Activated T-cell treated with anti-CD3 and anti-CD28 coated beads, Interleukin-2, amount 50 U/mL, for 24 hours (primary cell): ENCODE measurements at regions not wholly inside any gene's neighbourhood (a gene's known extent, or its start where the extent isn't known, plus 50 kb on each side); places are given as distances from the start of the nearest gene placed in this dataset.
"Not testable (repeated sequence)": the region's sequence is repeated elsewhere in the genome, so short reads cannot be mapped to it uniquely, and the experiment has no call there.

Source experiments
- DNase-seq: peaks from one replicate; pipeline ENCODE4 v3.0.0-alpha.2; 2020
- H3K27ac Mint-ChIP-seq: 2 replicates; pipeline ENCODE4 v1.8.0; 2020; ENCODE audit warnings: mild to moderate bottlenecking, mixed read lengths
- H3K27me3 Mint-ChIP-seq: 2 replicates; pipeline ENCODE4 v1.8.0; 2020; ENCODE audit warnings: mixed read lengths
- H3K36me3 Mint-ChIP-seq: 2 replicates; pipeline ENCODE4 v1.8.0; 2020; ENCODE audit warnings: low read depth, mixed read lengths
- H3K4me1 Mint-ChIP-seq: 2 replicates; pipeline ENCODE4 v1.8.0; 2020; ENCODE audit warnings: low read depth, mixed read lengths
- H3K4me3 Mint-ChIP-seq: 2 replicates; pipeline ENCODE4 v1.8.0; 2020; ENCODE audit warnings: mild to moderate bottlenecking, moderate library complexity, mixed read lengths
- H3K9me3 Mint-ChIP-seq: 2 replicates; pipeline ENCODE4 v1.8.0; 2020; ENCODE audit warnings: mixed read lengths

DNA sequence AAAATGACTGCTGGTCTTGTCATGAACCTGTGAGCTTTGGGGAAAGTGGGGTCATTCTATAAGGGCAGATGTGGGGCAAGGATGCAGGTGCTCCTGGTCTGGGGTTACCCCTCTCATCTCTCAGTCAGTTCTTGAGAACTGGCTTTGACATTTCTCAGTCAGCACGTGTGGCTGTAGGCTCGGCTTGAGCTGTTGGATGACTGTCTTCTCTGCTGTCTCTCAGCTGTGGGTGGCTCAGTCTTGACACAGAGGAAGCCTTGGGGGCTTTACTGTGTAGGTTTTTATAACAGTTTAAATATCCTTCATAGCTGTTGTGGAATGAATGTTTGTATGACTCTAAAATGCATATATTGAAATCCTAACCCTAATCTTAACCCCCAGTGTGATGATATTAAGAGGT lies 296.4 kb upstream of the CELF4 start:
- no peaks in the 10 kb centered on the region for H3K36me3 Mint-ChIP-seq
- H3K9me3 Mint-ChIP-seq: no peaks in the 10 kb centered on the region
- H3K27ac Mint-ChIP-seq: no peak overlapping the region
- H3K4me1 Mint-ChIP-seq: no peaks in the 10 kb centered on the region
- DNase-seq: no peak
- H3K4me3 Mint-ChIP-seq: no peak overlapping the region
- no peaks in the 10 kb centered on the region for H3K27me3 Mint-ChIP-seq

DNA sequence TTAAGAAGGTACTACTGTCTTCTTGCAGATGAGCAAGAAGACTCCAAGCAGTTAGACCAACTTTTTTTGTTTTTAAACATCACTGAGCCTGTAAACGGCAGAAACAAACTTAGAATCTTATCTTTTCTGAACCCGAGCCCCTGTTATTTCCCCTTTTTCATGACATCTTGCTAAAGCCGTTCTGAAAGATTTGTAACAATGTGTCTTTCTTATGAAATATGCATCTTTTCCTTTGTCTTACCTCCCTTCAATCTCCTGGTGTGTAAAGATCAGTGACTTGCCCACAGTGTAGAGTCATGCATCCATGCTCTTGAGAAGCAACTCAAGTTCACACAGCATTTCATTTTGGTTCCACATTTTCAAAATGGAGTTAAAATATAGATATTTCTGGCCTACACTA lies 288.8 kb upstream of the CELF4 start:
- Mint-ChIP-seq H3K9me3 (peaks cover 12% of the 10 kb centered on the region), H3K4me3 (no peak overlapping the region), H3K27me3 (no peaks in the 10 kb centered on the region), H3K27ac (no peak overlapping the region), H3K36me3 (no peaks in the 10 kb centered on the region), H3K4me1 (no peaks in the 10 kb centered on the region)
- DNase-seq: no peak

DNA sequence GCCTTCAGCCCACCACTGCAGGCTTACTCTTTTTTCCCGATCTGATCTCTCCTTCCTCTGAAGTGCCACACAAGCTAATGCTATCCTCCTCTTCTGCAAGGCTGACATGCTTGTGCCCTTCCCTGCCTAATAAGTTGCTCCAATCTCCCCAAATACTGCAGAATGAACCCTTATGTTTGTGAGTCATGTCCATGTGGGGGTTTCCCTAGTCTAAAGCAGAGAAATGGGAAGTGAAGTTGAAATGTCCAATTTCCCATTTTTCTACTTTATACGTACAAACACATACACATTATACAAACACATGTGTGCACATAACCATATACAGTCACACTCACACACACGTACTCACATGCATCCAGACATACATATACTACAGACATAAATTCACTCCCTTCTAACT lies 288.1 kb upstream of the CELF4 start:
- no peaks in the 10 kb centered on the region for H3K27me3 Mint-ChIP-seq
- H3K36me3 Mint-ChIP-seq: no peaks in the 10 kb centered on the region
- H3K27ac Mint-ChIP-seq: no peak overlapping the region
- no peaks in the 10 kb centered on the region for H3K4me1 Mint-ChIP-seq
- H3K9me3 Mint-ChIP-seq: peaks cover 14% of the 10 kb centered on the region
- no peak overlapping the region for H3K4me3 Mint-ChIP-seq
- no peak for DNase-seq

DNA sequence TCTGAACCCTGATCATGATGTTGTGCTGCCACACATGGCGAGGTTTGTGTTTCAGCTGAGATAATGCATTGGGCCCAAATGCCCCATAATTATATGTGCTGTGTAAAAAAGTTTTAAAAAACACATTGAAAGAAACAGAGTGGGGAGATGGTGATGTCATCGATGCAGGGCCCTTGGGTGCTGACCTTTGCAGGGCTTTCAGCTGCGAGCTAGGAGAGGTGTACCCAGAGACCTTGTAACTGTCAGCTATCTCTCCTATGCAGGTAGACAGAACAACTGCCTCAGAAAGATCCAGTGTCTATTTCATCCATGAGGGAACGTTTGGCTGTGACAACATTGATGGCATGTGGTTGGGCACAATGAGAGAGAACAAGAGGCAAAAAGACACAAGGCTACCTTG lies 286.9 kb upstream of the CELF4 start:
- H3K27me3 Mint-ChIP-seq: no peaks in the 10 kb centered on the region
- no peak overlapping the region for H3K4me3 Mint-ChIP-seq
- H3K9me3 Mint-ChIP-seq: peaks cover 14% of the 10 kb centered on the region
- DNase-seq: no peak
- no peaks in the 10 kb centered on the region for H3K4me1 Mint-ChIP-seq
- no peaks in the 10 kb centered on the region for H3K36me3 Mint-ChIP-seq
- no peak overlapping the region for H3K27ac Mint-ChIP-seq

DNA sequence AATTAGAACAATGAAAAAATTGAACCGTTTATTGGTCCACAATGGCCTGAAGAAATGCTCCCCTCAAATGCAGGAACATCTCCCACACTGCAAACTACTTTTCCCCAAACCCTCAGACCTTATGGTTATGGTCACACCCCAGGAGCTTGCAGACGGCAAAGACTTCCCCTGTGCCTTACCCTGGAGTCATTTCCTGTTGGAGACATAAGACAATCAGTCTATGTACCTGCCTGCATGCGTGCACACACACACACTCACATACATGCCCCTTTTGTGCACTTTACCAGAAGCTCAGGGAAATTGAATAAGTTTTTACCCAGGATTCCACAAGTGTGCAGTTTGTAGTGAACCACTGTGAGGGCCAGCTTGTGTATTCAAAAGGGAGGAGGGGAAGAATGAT lies 281.9 kb upstream of the CELF4 start:
- Mint-ChIP-seq H3K9me3 (peaks cover 9% of the 10 kb centered on the region), H3K27ac (no peak overlapping the region), H3K4me3 (no peak overlapping the region), H3K36me3 (no peaks in the 10 kb centered on the region), H3K4me1 (no peaks in the 10 kb centered on the region), H3K27me3 (no peaks in the 10 kb centered on the region)
- no peak for DNase-seq

DNA sequence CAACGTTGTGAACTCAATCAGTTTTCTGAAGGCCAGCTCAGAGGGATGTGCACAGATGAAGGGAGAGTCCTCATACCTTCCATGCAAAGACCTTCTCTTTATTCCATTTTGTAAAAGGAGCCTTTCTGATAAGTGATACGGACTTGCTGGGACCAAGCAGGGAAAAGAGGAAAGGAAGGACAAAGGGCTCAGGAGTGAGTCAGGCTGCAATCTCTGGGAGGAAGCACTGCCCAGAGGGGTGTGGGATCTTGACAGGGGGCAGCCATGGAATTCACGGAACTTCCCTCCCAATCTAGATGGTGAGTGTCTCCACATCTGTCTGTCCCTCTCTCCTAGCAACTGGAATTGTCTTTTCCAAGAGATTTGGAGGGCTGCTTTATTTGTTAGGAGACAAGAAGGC lies 281.4 kb upstream of the CELF4 start:
- no peaks in the 10 kb centered on the region for H3K36me3 Mint-ChIP-seq
- H3K9me3 Mint-ChIP-seq: peaks cover 6% of the 10 kb centered on the region
- no peaks in the 10 kb centered on the region for H3K4me1 Mint-ChIP-seq
- H3K27ac Mint-ChIP-seq: no peak overlapping the region
- no peaks in the 10 kb centered on the region for H3K27me3 Mint-ChIP-seq
- no peak overlapping the region for H3K4me3 Mint-ChIP-seq
- no peak for DNase-seq

DNA sequence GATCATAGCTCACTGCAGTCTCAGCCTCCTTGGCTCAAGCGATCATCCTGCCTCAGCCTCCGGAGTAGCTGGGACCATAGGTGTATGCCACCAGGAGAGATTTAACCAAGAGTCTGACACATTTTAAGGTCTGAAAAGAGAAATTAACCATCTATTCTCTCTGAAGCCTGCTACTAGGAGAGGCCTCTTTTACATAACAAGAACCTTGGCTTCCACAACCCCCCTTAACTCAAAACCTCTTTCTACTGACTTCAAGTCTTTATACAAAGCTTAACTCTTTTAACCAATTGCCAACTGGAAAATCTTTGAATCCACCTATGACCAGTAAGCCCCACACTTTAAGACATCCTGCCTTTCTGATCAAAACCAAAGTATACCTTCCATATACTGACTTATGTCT lies 279.9 kb upstream of the CELF4 start:
- H3K9me3 Mint-ChIP-seq: peaks cover 6% of the 10 kb centered on the region
- no peaks in the 10 kb centered on the region for H3K4me1 Mint-ChIP-seq
- H3K27me3 Mint-ChIP-seq: no peaks in the 10 kb centered on the region
- no peaks in the 10 kb centered on the region for H3K36me3 Mint-ChIP-seq
- no peak overlapping the region for H3K27ac Mint-ChIP-seq
- H3K4me3 Mint-ChIP-seq: no peak overlapping the region
- DNase-seq: no peak

DNA sequence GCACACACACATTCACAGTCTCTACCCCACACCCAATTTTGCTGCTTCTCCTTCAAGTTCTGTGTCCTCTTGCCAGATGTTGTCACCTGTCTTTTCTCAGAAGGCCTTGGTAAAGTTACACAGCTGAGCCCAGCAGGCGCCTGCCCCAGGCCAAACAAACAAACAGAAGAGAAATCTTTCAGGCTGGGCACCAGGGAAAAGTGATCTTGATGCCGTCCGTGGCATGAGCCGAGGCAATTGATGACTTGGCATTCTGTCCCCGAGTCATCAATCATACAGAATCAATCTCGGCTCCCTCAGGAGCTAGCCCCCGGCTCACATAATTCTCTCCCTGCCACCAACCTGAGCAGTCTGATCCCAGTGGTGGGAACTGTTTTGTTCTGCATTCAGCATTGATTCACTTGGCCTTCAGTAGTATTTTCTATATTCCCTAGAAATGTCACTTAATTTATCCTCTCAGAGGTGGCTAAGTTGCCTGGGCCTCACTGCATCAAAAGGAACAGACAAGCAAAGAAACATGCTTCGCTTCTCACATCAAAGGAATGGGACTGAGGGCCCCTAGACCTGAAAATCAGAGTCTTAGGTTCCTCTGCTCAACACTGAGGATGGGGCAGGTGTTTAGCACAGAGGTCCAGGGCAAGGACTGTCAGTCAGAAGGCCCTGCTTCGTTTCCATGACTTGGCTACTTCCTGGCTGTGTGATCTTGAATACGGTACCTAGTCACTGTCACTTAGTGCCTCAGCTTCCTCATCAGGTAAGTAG lies 278.8 kb upstream of the CELF4 start:
- peaks cover 10% of the 10 kb centered on the region for H3K9me3 Mint-ChIP-seq
- H3K27me3 Mint-ChIP-seq: no peaks in the 10 kb centered on the region
- H3K4me1 Mint-ChIP-seq: no peaks in the 10 kb centered on the region
- no peak overlapping the region for H3K4me3 Mint-ChIP-seq
- H3K27ac Mint-ChIP-seq: no peak overlapping the region
- no peaks in the 10 kb centered on the region for H3K36me3 Mint-ChIP-seq
- DNase-seq: no peak

DNA sequence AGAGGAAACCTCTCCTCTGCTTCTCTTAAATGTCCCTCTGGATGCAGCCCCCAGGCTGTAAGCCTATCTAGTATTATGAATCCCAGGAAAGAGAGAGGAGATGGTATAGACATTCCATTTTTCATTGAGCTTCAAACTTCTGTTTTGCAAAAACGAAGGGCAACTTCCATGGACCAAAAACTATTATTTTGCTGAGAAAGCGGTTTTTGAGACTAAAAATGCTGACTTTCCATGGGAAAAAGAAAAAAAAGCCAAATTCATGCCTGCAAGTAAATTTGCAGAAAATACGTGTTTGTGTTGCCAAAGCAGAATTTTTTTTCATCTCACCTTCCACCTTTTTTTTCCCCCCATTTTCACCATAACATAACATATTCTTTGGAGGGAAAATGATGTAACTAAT lies 272.5 kb upstream of the CELF4 start:
- no peak overlapping the region for H3K27ac Mint-ChIP-seq
- H3K27me3 Mint-ChIP-seq: no peaks in the 10 kb centered on the region
- no peak for DNase-seq
- H3K9me3 Mint-ChIP-seq: peaks cover 13% of the 10 kb centered on the region
- H3K36me3 Mint-ChIP-seq: no peaks in the 10 kb centered on the region
- H3K4me1 Mint-ChIP-seq: no peaks in the 10 kb centered on the region
- H3K4me3 Mint-ChIP-seq: no peak overlapping the region

DNA sequence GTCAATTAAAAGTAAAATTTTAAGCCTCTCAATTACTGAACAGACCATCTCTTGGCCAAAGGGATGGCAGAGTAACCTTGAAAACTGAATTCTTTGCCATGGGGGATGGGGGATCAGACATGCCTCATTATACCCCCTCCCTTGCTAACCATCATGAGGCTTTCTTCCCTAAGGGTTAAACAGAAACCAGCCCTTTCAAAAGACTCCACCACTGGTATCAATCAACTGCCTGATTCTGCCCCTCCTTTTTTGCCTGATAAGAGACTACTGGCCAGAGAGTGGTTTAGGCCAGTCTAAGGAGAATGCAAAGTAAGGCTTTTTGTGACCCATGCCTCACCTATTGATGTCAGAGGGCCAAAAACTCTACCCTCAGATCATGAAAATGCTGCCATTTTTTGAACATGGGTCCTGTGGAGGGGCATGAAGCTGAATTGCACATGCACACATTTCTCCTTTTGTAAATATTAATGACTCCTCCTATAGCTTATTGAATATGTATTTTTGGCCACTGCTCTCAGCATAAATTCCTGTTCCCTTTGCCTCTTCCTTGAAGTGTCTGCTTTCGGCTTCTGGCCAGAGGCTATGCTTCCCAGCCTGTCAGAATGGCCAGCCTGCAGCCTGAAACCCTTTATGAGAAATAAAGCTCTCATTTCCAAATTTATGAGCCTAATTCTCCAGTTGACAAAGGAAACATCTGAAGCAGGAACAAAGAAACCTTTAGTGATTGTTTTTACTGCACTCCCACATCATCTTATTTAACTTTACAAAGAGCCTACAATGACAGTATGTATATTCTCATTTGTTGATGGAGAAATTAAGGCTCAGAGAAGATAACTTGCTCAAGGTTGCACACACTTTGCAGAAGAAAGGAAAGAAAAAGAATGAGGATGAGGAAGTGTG lies 270.7 kb upstream of the CELF4 start:
- H3K9me3 Mint-ChIP-seq: peaks cover 14% of the 10 kb centered on the region
- no peak overlapping the region for H3K27ac Mint-ChIP-seq
- DNase-seq: no peak
- H3K4me3 Mint-ChIP-seq: no peak overlapping the region
- H3K4me1 Mint-ChIP-seq: no peaks in the 10 kb centered on the region
- H3K27me3 Mint-ChIP-seq: no peaks in the 10 kb centered on the region
- no peaks in the 10 kb centered on the region for H3K36me3 Mint-ChIP-seq

DNA sequence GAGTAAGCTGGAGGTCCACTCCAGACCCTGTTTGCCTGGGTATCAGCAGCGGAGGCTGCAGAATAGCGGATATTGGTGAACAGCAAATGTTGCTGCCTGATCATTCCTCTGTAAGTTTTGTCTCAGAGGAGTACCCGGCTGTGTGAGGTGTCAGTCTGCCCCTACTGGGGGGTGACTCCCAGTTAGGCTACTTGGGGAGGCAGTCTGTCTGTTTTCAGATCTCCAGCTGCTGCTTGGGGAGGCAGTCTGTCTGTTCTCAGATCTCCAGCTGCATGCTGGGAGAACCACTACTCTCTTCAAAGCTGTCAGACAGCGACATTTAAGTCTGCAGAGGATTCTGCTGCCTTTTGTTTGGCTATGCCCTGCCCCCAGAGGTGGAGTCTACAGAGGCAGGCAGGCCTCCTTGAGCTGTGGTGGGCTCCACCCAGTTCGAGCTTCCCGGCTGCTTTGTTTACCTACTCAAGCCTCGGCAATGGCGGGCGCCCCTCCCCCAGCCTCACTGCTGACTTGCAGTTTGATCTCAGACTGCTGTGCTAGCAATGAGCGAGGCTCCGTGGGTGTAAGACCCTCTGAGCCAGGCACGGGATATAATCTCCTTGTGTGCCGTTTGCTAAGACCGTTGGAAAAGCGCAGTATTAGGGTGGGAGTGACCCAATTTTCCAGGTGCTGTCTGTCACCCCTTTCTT lies 266.6 kb upstream of the CELF4 start:
- not testable (repeated sequence) for H3K36me3 Mint-ChIP-seq, H3K4me3 Mint-ChIP-seq, H3K27ac Mint-ChIP-seq

DNA sequence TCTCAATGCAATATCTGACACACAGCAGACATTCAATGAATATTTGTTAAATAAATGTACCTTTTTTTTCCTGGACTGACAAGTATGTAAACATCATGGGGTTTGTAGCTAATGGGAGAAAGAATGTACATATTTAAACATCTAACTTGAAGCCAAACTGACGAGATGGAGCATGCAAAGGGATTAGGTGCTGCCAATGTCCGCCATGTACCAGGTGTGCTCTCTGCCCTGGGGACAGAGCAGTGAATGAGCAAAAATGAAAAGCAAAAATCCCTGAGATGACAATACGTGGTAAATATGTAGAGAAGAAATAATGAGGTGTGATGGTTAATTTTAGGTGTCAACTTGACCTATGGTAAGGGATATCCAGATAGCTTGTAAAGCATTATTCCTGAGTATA lies 247.4 kb upstream of the CELF4 start:
- no peak overlapping the region for H3K4me3 Mint-ChIP-seq
- H3K27ac Mint-ChIP-seq: no peak overlapping the region
- H3K9me3 Mint-ChIP-seq: peaks cover 6% of the 10 kb centered on the region
- DNase-seq: no peak
- H3K27me3 Mint-ChIP-seq: no peaks in the 10 kb centered on the region
- no peaks in the 10 kb centered on the region for H3K4me1 Mint-ChIP-seq
- H3K36me3 Mint-ChIP-seq: no peaks in the 10 kb centered on the region

More for the DNA sequence above, 266.6 kb upstream of the CELF4 start:
- H3K4me1 Mint-ChIP-seq, DNase-seq, H3K27me3 Mint-ChIP-seq, H3K9me3 Mint-ChIP-seq: not testable (repeated sequence)

DNA sequence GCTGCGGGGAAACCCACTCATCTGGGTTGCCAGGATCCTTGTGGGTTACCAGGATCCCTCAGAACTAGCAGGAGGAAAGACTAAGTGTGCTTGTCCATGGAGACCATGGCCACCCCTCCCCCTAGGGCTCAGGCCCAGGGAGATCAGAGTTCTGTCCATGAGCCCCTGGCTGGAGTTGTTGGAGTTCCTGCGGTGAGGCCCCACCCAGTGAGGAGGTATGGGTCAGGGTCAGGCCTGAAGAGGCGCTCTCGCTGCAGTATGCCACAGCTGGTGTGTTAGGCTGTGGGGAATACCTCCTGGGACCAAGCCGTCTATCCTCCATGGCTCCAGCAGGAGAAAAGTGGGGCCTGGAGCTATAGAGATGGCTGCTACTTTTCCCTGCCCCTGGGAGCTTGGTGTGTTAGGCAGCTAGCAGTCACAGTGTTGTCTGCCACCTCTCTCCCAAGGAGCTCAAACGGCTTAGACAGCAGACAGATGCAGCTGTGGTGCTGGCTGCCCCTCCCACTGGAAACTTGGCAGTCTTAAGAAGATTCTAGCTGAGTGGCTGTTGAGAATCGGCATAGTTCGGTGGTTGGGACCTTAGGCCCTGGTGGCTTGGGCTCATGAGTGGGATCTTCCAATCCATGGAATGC lies 240.3 kb upstream of the CELF4 start:
- no peak overlapping the region for H3K27ac Mint-ChIP-seq
- peaks cover 10% of the 10 kb centered on the region for H3K9me3 Mint-ChIP-seq
- H3K4me1 Mint-ChIP-seq: no peaks in the 10 kb centered on the region
- H3K4me3 Mint-ChIP-seq: no peak overlapping the region
- H3K27me3 Mint-ChIP-seq: no peaks in the 10 kb centered on the region
- no peaks in the 10 kb centered on the region for H3K36me3 Mint-ChIP-seq
- no peak for DNase-seq

DNA sequence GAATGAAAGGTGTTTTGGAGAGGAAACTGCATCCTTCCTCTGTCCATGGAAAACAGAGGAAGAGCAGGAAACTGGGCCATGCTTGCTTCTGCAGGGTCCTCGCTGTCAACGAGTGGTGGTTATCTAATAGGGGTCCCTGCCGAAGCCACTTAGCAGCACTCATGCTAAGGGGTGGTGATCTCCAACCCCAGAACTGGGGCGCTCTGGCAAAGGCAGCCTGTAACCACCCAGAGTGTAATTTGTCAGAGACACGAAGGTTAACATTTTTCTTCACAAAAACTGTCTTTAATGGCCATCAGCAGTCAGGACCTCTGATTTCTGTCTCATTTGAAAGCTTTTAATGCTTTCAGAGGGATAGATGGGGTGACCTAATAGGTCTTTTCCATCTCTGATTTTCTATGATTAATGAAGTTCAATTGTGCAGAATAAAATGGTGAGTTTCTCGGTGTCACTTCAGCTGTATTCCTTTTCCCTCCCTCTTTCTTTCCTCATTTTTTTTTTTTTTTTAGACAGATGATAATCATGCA lies 231.3 kb upstream of the CELF4 start:
- no peaks in the 10 kb centered on the region for H3K27me3 Mint-ChIP-seq
- H3K4me1 Mint-ChIP-seq: no peaks in the 10 kb centered on the region
- H3K4me3 Mint-ChIP-seq: no peak overlapping the region
- H3K36me3 Mint-ChIP-seq: no peaks in the 10 kb centered on the region
- peaks cover 3% of the 10 kb centered on the region for H3K9me3 Mint-ChIP-seq
- no peak overlapping the region for H3K27ac Mint-ChIP-seq
- DNase-seq: no peak
